NK-92 treated with Interleukin-12 subunit alpha and Interleukin-12 subunit beta, amount 100 ng/mL, for 24 hours (cell line): ENCODE measurements at regions not wholly inside any gene's neighbourhood (a gene's known extent, or its start where the extent isn't known, plus 50 kb on each side); places are given as distances from the start of the nearest gene placed in this dataset.
"Not testable (repeated sequence)": the region's sequence is repeated elsewhere in the genome, so short reads cannot be mapped to it uniquely, and the experiment has no call there.

Source experiments
- DNase-seq: peaks from one replicate; lab custom pipeline; 2025; lab: John Stamatoyannopoulos, UW

DNA sequence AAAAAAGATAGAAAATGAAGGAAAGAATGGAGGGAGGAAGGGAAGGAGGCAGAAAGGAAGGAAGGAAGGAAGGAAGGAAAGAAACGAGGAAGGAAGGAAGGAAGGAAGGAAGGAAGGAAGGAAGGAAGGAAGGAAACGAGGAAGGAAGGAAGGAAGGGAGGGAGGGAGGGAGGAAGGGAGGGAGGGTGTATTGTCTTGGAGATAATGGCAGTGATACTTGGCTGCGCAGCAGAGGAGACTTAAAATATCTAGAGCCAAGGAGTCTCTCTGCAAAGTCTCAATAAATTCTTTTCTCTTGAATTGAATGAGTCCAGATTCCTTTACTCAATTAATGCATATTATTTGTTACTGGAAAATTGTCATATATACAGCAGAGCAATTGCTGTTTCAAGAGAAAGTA is 1059.7 kb downstream of the ZPLD1 start:
- DNase-seq: no peak

DNA sequence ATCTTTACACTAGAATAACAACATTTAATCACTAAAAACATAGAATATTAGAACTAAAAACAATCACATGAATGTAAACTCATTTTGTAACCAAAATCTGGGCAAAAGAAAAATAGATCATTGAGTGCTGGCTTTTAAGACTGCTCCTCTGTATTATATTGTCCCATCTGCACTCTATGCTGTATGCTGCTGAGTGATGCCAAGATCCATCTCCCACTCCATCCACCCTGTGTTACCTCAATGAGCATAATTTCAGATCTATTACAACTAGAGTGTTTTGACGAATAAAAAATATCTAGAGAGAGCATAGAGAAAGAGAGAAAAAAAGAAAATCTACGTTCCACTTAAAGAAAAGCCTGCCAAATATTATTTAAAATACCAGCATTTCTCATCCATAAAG is 1060.4 kb downstream of the ZPLD1 start:
- no peak for DNase-seq

DNA sequence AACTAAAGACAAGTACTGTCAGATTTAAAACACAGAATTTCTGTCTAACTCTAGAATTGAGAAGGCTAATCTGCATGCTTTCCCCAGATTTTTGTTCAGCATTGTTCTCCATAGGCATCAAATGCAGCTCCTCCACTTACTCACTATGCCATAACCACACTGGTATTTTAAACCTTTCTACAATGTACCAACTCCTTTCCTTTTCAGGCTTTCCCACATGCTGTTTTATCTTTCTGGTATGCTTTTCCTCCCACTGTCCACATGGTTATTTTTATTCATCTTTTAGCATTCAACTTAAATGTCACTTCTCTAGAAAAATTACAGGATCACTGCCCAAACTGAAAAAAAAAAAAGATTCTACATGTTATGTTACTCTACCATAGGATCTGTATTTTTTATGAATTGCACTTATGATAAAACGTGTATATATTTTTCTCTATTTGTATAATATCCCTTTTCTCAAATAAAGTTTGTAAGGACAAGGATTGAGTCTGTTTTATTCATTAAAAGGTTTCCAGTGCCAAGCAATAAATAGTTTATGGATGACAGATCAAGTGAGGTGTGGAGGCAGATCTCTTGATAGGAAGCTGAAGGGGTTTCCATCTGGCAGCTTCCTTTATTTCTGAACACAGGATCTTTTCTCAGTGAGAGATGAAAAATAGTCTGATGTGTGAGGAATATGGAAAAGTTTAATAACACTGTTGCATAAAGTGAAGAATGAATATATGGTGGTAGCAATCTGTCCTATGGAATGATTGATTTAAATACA is 1064.5 kb downstream of the ZPLD1 start:
- DNase-seq: no peak

DNA sequence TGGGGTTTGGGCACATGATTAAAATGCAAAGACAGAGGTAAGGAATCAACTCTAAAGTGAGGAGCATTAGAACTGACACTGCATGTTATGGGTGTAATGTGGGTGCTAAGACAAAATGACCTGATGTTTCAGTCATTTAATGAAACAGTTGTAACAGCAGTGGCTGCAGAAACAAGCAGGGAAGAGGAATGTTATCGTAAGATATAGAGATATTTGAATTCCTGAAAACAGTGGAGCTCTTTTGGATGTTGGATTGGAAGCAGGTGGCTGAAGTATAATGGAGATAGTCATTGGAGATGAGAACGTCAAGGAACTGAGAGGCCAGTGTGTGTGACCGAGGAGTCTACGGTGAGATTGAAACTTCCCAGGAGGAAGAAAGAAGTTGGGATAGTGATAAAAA is 1065.2 kb downstream of the ZPLD1 start:
- no peak for DNase-seq

DNA sequence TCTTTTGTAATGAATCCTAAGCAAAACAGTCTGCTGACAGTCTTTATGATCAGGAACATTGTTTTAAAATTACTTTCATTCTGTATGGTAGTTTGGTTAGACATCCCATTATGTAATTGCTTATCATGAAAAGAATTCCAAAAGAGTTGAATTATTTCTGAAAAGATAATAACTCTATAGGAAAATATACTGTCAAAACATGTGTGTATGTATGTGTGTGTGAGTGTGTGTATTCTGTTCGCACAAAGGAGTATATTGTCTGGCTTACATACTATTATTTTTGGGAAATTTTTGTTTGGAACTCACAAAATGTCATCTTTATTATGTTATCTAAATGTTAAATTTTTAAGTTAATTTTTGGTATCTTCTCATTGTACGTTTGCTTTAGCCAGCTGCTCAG is 1075.9 kb downstream of the ZPLD1 start:
- DNase-seq: no peak

DNA sequence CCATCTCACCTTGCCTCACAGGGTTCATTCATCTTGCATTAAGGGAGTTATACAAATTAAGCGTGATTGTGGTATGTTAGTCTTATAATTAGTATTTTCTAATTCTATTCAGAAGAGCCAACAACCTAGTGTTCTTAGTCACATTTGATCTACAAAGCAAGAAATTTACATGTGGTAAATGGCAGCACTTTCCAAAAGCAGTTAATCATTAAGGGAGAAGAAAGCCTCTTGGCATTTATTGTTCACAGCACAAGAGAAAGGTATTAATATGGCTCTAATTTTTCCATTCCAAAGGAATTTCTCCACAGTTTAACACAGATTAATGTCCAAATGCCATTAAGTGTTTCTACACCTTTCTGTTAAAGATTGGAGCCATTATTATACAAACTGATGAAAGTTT is 1077.1 kb downstream of the ZPLD1 start:
- no peak for DNase-seq

DNA sequence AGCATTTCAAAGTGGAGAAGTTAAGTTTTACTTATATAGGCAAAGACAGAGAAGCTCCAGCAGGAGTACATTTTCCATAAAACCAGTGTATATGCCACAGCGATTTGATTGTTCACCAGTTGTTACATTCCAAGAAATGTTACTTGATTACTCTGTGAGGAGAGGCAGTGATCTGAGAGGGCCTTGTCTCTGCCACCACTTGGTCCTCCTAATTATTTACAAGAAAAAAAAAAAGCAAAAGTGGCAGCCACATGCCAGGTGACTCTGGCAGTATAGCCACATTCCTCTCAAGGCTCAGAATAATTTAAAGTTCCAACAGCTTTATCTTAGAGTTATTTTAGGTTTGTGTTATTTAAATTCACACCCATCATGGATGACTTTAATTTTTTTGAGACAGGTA is 1077.8 kb downstream of the ZPLD1 start:
- DNase-seq: no peak

DNA sequence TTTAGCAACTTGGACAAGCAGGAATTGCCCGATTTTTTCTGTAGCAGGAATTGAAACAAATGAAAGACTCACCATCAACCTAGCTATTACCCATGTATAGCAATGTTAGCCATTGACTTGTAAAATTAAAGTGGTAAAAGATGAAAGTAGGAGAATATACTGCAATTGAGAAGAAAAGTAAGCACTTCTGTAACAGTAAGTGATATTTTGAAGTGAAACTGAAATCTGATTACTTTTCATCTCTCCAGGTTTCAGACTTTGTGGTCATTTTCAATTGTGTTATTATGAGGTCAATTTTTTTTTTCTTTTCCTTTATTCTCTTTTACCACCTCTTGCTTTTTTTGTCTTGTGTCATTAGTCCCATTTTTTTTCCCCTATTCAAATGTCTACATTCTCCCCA is 1078.2 kb downstream of the ZPLD1 start:
- no peak for DNase-seq

DNA sequence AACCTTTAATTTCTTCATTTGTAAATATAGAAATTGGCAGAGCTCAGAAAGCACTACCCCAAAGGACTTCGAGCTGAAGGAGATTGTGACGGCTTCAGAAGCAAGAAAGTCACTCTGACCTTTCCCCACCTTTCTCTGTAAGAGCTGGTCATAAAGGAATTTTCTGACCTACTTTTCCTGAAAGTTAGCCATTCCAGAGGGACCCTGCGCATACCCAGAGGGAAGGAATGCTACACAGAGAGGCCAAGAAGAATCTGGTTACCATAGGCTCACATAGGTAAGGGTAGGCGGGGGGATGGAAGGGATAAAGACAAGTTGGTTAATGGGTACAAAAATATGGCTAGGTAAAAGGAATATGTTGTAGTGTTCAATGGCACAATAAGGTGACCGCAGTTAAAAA is 1080.3 kb downstream of the ZPLD1 start:
- no peak for DNase-seq

DNA sequence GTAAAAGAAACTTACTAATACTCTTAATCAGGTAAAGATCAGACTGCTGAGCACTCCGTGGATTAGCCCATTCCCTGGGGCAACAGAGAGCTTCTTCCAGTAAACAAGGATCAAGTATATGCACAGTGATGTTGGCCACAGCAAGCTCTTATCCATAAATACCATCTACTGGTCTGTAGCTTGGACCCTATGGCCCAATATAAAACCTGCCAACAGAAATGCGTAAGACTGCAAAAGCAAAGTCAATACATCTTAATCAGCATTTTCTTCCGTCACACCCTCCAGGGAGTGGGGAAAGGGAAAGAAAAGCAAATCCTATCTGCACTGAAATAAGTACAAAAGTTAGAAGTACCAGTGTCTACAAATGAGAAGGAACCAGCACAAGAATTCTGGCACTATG is 1082.1 kb downstream of the ZPLD1 start:
- DNase-seq: no peak

DNA sequence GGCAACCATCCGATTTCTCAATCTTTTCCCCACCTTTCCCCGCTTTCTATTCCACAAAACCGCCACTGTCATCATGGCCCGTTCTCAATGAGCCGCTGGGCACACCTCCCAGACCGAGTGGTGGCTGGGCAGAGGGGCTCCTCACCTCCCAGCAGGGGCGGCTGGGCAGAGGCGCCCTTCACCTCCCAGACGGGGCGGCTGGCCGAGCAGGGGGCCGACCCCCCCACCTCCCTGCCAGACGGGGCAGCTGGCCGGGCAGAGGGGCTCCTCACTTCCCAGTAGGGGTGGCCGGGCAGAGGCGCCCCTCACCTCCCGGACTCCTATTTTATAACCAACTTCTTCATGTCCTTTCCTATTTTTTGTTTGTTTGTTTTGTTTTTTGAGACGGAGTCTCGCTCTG is 1096.5 kb downstream of the ZPLD1 start:
- not testable (repeated sequence) for DNase-seq

DNA sequence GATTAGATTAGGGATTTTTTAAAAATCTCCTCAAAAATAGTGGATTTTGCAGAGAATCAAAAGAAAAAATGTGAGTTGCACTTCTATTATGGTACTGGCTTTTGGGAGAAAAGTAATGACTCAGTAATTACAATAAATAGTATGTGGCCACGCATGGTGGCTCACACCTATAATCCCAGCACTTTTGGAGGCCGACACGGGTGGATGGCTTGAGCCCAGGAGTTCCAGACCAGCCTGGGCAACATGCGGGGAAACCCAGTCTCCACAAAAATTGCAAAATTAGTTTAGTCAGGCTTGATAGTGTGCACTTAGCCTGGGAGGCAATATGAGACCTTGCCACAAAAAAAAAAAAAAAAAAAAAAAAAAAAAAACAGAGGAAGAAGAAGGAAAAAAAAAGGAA is 1098.2 kb downstream of the ZPLD1 start:
- no peak for DNase-seq

DNA sequence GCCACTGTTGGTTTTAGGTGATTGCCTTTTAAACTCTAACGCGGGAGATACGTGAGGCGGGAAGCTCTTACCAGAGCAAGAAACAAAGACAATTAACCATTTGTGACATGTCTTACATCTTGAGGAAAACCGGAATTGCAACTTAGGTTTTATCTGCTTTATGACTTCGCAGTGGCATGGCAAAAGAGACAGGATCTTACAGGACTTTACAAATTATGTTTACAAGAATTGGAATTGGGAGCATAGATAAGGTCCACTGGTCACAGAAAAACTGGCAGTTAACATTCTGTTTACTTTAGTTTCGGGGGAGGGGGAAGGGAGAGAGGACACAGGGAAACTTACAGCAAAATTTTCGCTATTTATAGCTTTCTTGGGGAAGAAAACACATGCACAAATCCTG is 1119.6 kb downstream of the ZPLD1 start:
- DNase-seq: no peak

DNA sequence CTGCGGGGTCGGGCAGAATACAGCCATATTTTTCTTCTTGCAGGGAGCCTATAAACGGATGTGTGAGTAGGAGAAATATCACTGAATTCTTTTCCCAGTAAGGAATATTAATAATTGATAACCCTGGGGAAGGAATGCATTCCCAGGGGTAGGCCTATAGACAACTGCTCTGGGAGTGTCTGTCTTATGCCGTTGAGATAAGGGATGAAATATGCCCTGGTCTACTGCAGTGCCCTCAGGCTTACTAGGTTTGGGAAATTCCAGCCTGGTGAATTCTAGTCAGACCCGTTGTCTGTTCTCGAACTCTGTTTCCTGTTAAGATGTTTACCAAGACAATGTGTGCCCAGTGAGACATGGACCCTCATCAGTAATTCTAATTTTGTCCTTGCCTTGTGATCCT is 1129.3 kb downstream of the ZPLD1 start:
- DNase-seq: not testable (repeated sequence)

DNA sequence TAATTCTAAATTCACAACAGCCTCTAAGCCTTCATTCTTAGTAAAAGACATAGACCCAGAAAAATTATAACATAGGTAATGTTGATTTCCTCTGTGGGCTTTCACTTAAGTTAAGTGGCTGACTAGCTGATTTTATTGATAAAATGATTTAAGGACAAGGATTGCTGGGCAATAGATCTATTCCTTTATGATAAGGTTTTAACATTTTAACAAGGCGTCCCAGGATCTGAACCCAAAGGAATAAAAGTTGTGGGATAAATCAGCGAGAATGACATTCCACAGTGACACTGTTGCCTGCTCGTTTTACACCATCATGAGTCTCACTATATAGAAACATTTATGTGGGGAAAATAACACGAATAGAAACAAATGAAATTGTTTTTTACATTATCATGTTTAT is 1151.0 kb downstream of the ZPLD1 start:
- DNase-seq: no peak

DNA sequence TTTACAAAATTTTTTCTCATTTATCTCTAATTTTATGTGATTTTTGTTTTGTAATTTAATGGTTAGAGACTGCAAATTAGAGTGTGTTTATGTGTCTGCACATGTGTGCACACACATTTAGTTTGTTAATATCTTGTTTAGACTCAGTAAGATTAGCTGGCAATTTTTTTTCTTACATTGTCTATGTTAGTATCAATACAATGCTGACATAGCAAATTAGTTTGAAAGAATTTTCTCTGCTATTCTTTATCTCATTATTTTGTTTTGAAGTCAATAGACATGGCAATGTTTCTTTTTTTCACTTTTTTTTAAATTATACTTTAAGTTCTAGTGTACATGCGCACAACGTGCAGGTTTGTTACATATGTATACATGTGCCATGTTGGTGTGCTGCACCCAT is 1155.0 kb downstream of the ZPLD1 start:
- no peak for DNase-seq

DNA sequence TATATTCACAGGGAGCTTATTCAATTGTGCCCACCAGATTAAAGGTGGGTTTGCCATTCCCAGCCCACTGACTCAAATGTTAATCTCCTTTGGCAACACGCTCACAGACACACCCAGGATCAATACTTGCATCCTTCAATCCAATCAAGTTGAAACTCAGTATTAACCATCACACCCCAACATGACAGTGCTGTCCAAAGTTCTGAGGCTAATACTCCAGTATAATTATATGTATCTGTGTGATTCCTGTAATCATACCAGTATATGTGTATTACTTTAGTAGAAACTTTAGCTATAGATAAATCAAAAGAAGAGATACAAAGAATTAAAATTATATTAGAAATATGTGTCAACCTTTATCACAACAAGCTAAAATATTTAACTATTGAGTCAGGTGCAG is 1166.0 kb downstream of the ZPLD1 start:
- DNase-seq: no peak

DNA sequence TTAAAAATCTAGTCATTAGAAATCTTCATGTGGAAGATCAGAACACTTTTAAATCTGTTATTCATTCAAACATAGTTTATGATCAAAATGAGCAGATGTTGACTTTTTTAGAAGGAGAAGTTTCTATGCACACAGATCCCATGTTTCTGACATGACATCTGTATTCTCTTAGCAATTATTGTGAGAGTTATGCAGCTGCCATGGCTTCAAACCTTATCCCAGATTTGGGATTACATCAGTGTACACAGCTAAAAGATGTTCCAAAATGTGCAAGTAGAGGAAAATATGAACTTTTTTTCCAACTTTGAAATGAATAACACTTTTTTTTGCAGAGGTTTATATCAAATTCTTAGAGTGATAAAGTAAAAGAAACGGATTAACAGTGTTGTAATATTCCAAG is 1166.9 kb downstream of the ZPLD1 start:
- DNase-seq: no peak

DNA sequence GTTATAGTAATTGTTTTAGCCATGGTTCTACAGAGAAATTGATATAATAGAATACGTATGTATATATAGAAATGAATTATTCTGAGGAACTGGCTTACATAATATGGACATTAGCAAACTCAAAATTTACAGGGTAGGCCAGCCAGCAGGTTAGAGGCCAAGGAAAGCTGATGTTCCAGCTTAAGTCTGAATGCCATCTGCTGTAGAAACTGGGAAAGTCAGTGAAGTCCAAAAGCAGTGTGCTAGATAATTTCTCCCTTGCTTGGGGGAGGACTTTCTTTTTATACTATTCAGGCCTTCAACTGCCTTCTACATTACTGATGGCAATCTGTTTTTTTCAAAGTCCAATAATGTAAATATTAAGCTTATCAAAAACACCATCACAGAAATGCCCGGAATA is 1174.7 kb downstream of the ZPLD1 start:
- no peak for DNase-seq

DNA sequence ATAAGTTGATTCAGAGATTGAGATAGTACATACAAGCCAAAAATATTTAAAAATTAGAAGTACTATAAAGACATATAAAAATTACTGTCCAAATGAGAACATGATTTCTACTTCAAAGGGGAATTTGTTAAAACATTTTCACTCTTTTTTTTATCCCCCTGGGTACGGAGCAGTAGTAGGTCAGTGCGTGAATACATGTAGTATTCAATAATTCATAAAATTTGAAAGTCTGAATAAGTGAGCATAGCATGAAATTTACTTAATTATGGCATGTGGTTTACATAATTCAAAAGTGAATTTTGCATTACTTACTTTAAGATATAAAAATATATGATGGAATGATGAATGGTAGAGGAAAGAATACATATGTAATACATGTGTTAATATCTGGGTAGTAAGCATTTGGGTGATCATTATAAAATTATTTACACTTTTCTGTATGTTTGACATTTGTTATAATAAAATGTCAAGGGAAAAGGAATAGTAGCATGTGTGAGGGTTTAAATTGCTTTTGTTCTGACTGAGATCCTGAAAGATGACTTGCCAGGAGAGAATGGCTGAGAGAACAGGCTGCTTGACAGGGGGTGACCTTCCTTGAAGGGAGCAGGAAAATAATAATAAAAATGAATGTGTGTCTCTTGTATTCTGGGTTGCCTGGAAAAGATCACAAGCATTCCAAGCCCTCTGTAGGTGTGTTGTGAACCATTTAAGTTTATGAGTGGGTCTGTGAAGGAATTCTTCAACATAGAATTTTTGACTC is 1178.8 kb downstream of the ZPLD1 start:
- DNase-seq: no peak

DNA sequence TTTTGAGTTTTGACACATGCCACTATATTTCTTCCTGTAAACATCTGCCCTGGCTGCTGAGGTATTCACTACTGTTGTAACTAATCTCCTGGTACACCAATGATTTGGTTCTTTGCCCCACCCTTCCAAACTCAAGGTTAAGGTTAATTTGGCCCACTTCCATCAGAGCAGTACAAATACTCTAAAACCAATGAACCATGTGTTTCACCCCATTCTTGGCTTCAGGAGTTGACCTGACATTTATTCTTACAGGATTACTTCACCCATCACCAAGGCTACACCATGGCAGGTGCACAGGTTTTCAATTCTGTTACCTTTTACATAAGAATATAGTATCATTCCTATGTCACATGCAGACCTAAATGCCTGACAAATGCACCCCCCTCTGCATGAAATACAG is 1179.9 kb downstream of the ZPLD1 start:
- no peak for DNase-seq

DNA sequence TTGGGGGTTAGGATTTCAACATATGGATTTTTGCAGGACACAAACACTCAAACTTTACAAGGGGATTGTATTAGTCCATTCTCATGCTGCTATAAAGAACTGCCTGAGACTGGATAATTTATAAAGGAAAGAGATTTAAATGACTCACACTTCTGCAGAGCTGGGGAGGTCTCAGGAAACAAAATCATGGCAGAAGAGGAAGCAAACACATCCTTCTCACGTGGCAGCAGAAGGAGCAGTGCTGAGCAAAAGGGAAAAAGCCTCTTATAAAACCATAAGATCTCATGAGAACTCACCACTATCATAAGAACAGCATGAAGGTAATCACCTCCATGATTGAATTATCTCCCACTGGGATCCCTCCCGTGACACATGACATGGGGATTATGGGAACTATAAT is 1183.1 kb downstream of the ZPLD1 start:
- DNase-seq: no peak

DNA sequence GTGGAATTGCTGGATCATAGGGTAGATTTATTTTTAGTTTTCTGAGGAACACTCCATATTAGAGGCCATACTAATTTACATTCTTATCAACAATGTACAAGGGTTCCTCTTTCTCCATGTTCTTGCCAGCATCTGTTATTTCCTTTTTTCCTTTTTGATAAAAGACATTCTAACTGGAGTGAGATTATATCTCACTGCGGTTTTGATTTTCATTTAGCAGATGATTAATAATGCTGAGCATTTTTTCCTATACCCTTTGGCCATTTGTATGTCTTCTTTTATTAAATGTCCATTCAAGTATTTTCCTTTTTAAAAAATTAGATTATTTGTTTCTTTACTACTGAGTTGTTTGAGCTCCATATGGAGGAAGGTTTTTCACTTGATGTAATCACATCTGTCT is 1189.5 kb downstream of the ZPLD1 start:
- no peak for DNase-seq

DNA sequence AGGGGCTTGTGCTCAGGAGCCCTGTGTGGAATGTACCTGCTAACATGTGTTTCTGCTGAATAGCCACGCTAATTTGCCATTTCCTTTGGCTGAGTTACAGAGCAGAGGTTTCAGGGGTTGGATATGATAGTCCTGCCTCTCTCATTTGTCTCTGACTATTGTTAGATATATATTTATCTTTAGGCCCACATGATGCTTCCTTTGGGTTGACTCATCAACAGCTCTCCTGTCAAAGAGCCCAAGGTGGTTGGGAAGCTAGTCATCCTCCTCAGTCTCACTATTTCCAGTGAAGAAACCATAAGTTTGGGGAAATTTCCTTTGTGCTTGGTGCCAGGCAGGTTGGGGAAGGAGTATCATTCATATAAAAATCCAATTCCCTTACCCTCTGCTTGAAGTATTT is 1194.6 kb downstream of the ZPLD1 start:
- DNase-seq: no peak
